SK-N-SH treated with all-trans-retinoic acid at 6 μM for 48 hours (cell line): ENCODE measurements at regions not wholly inside any gene's neighbourhood (a gene's known extent, or its start where the extent isn't known, plus 50 kb on each side); places are given as distances from the start of the nearest gene placed in this dataset.

Source experiments
- ARNTL ChIP-seq: fragments of 450-650 bp; formaldehyde crosslinking; IDR thresholded peaks from 2 replicates; pipeline ENCODE4 v1.5.0; 2020; ENCODE audit warnings: low read depth, mild to moderate bottlenecking, moderate library complexity, borderline replicate concordance
- CSDC2 ChIP-seq: fragments of 250-450 bp; sonication (Bioruptor Pico); IDR thresholded peaks from 2 replicates; pipeline ENCODE4 v1.5.0; 2020; ENCODE audit warnings: mild to moderate bottlenecking, moderate library complexity
- ESRRG ChIP-seq: fragments of 250-450 bp; sonication (Bioruptor Pico); IDR thresholded peaks from 2 replicates; pipeline ENCODE4 v1.6.1; 2021; ENCODE audit warnings: mild to moderate bottlenecking
- ISL1 ChIP-seq: fragments of 250-450 bp; sonication (Bioruptor Pico); IDR thresholded peaks from 2 replicates; pipeline ENCODE4 v2.1.2; 2022; ENCODE audit warnings: mild to moderate bottlenecking, moderate library complexity
- RARB ChIP-seq: fragments of 250-450 bp; sonication (Bioruptor Pico); IDR thresholded peaks from 2 replicates; pipeline ENCODE4 v1.8.0; 2021; ENCODE audit warnings: mild to moderate bottlenecking, moderate library complexity
- ZFP3 ChIP-seq: fragments of 250-450 bp; sonication (Bioruptor Pico); IDR thresholded peaks from 2 replicates; pipeline ENCODE4 v1.5.0; 2020; ENCODE audit warnings: mild to moderate bottlenecking, moderate library complexity
- ZFP30 ChIP-seq: fragments of 450-650 bp; formaldehyde crosslinking; IDR thresholded peaks from 2 replicates; pipeline ENCODE4 v1.5.0; 2022; ENCODE audit warnings: mild to moderate bottlenecking, moderate library complexity
- TF ChIP-seq, protein P1 (sequence below): fragments of 250-450 bp; sonication (Bioruptor Pico); IDR thresholded peaks from 2 replicates; pipeline ENCODE4 v1.5.0; 2020; ENCODE audit warnings: mild to moderate bottlenecking, moderate library complexity
- TF ChIP-seq, protein P2 (sequence below): fragments of 250-450 bp; sonication (Bioruptor Pico); IDR thresholded peaks from 2 replicates; pipeline ENCODE4 v1.8.0; 2020; ENCODE audit warnings: mild to moderate bottlenecking, moderate library complexity, borderline replicate concordance

DNA sequence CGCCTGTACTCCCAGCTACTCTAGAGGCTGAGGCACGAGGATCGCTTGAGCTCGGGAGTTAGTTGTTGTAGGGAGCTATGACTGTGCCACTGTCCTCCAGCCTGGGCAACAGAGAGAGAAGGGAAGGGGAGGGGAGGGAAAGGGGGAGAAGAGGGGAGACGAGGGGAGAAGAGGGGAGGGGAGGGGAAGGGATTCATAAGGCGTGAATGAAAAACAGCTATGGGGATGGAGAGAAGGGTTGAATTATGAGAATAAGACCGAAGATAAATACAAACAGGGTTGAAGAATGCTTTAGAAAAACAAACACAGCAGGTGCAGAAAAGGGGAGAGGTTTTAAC, 106.0 kb downstream of the TRIM27 start:
- TF ChIP-seq, protein P1, sequence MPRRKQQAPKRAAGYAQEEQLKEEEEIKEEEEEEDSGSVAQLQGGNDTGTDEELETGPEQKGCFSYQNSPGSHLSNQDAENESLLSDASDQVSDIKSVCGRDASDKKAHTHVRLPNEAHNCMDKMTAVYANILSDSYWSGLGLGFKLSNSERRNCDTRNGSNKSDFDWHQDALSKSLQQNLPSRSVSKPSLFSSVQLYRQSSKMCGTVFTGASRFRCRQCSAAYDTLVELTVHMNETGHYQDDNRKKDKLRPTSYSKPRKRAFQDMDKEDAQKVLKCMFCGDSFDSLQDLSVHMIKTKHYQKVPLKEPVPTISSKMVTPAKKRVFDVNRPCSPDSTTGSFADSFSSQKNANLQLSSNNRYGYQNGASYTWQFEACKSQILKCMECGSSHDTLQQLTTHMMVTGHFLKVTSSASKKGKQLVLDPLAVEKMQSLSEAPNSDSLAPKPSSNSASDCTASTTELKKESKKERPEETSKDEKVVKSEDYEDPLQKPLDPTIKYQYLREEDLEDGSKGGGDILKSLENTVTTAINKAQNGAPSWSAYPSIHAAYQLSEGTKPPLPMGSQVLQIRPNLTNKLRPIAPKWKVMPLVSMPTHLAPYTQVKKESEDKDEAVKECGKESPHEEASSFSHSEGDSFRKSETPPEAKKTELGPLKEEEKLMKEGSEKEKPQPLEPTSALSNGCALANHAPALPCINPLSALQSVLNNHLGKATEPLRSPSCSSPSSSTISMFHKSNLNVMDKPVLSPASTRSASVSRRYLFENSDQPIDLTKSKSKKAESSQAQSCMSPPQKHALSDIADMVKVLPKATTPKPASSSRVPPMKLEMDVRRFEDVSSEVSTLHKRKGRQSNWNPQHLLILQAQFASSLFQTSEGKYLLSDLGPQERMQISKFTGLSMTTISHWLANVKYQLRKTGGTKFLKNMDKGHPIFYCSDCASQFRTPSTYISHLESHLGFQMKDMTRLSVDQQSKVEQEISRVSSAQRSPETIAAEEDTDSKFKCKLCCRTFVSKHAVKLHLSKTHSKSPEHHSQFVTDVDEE (CRISPR knock-in tag), result no peak
- TF ChIP-seq ARNTL (CRISPR knock-in tag), result no peak
- no peak for TF ChIP-seq ZFP30 (CRISPR knock-in tag)
- TF ChIP-seq ISL1 (CRISPR knock-in tag), result no peak
- TF ChIP-seq, protein P2, sequence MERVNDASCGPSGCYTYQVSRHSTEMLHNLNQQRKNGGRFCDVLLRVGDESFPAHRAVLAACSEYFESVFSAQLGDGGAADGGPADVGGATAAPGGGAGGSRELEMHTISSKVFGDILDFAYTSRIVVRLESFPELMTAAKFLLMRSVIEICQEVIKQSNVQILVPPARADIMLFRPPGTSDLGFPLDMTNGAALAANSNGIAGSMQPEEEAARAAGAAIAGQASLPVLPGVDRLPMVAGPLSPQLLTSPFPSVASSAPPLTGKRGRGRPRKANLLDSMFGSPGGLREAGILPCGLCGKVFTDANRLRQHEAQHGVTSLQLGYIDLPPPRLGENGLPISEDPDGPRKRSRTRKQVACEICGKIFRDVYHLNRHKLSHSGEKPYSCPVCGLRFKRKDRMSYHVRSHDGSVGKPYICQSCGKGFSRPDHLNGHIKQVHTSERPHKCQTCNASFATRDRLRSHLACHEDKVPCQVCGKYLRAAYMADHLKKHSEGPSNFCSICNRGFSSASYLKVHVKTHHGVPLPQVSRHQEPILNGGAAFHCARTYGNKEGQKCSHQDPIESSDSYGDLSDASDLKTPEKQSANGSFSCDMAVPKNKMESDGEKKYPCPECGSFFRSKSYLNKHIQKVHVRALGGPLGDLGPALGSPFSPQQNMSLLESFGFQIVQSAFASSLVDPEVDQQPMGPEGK (CRISPR knock-in tag), result no peak
- TF ChIP-seq RARB (CRISPR knock-in tag), result no peak
- no peak for TF ChIP-seq CSDC2 (CRISPR knock-in tag)
- TF ChIP-seq ZFP3 (CRISPR knock-in tag), result no peak
- TF ChIP-seq ESRRG (CRISPR knock-in tag), result no peak
